IPS-NIHi11 (cell line): ENCODE measurements at regions not wholly inside any gene's neighbourhood (a gene's known extent, or its start where the extent isn't known, plus 50 kb on each side); places are given as distances from the start of the nearest gene placed in this dataset.

ENCODE experiments used
- DNase-seq: peaks from one replicate; pipeline ENCODE4 v3.0.0; 2012; ENCODE audit warnings: mixed read lengths, low spot score

- DNase-seq: no peak
These were observed 186.8 kb upstream of the GLI2 start for GRCh38 chr2:120548627-120549608.

GRCh38 chr2:120549841-120550240 lies 185.8 kb upstream of the GLI2 start:
- no peak for DNase-seq

GRCh38 chr2:120550282-120550681 lies 185.4 kb upstream of the GLI2 start:
- no peak for DNase-seq

- no peak for DNase-seq
These were observed 184.7 kb upstream of the GLI2 start for GRCh38 chr2:120550893-120551446.

GRCh38 chr2:120551522-120551921 lies 184.1 kb upstream of the GLI2 start:
- no peak for DNase-seq

- no peak for DNase-seq
These were observed 183.6 kb upstream of the GLI2 start for GRCh38 chr2:120552079-120552478.

GRCh38 chr2:120552800-120553481 lies 182.7 kb upstream of the GLI2 start:
- peak; percentile 96 for DNase-seq

- no peak for DNase-seq
These were observed 181.0 kb upstream of the GLI2 start for GRCh38 chr2:120554625-120555032.

GRCh38 chr2:120555092-120555491 lies 180.6 kb upstream of the GLI2 start:
- DNase-seq: no peak

GRCh38 chr2:120556911-120557310 lies 178.8 kb upstream of the GLI2 start:
- peak; percentile 46 for DNase-seq

- no peak for DNase-seq
These were observed 176.8 kb upstream of the GLI2 start for GRCh38 chr2:120558847-120559246.

GRCh38 chr2:120559401-120559800 lies 176.3 kb upstream of the GLI2 start:
- no peak for DNase-seq

GRCh38 chr2:120560330-120560729 lies 175.3 kb upstream of the GLI2 start:
- no peak for DNase-seq

- no peak for DNase-seq
These were observed 174.2 kb upstream of the GLI2 start for GRCh38 chr2:120561379-120562035.

GRCh38 chr2:120562218-120563005 lies 173.3 kb upstream of the GLI2 start:
- DNase-seq: no peak

GRCh38 chr2:120563616-120564015 lies 172.1 kb upstream of the GLI2 start:
- no peak for DNase-seq

GRCh38 chr2:120564213-120565094 lies 171.2 kb upstream of the GLI2 start:
- peak; percentile 54 for DNase-seq

GRCh38 chr2:120565095-120565460 lies 170.6 kb upstream of the GLI2 start:
- no peak for DNase-seq

- DNase-seq: no peak
These were observed 169.7 kb upstream of the GLI2 start for GRCh38 chr2:120565929-120566328.

GRCh38 chr2:120566331-120567035 lies 169.2 kb upstream of the GLI2 start:
- no peak for DNase-seq
